Posterior vena cava (tissue), 2 donors: ENCODE measurements at regions not wholly inside any gene's neighbourhood (a gene's known extent, or its start where the extent isn't known, plus 50 kb on each side); places are given as distances from the start of the nearest gene placed in this dataset.

Experiments used
- DNase-seq: peaks from one replicate; pipeline ENCODE4 v3.0.0-alpha.2; 2020; ENCODE audit warnings: low spot score
- intact Hi-C, 2 donors: fragments of 100-400 bp; cut with DNase I; formaldehyde crosslinking; loops; one replicate each; pipeline versions ENCODE4 v1.14.1 to v1.14.2; 2022 to 2023
- donor health status: DM: yes; HTN: yes; CAD: no.
- donor health status: DM: yes; HTN: yes; CAD: no.

- intact Hi-C loops: no loop called here
- no peak for DNase-seq
These were observed 62.0 kb downstream of the CNGA2 start for GRCh38 chrX:151796576-151796975.

GRCh38 chrX:151801980-151802379 lies 67.4 kb downstream of the CNGA2 start:
- intact Hi-C loops: no loop called here
- DNase-seq: no peak

DNA sequence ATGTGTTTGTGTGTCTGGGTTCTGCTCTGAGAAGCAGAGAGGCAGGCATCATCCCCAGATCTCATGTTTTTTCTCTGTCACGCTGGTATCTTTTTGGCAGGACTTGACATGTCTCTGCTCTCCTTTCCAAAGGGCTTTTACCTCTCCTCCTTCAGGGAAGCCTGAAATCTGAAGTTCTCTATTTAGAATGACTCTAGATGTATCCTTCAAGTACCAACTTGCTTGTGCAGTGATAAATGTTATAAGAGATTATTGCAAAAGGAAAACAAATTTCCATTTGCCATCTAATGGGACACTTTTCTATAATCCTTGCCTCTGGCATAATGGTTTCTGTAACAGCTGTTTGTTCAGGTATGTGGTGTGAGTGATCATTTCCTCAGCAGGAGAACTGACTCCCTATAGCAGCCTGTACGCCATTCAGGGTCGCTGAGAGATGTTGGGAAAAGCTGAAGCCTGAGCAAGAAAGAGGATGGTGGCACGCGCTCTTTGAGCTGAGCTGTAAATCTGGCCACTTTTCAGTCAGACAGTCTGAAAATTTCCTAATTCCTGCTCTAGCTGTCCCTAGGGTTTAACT lies 72.5 kb downstream of the CNGA2 start:
- intact Hi-C loops: no loop called here
- DNase-seq: no peak

DNA sequence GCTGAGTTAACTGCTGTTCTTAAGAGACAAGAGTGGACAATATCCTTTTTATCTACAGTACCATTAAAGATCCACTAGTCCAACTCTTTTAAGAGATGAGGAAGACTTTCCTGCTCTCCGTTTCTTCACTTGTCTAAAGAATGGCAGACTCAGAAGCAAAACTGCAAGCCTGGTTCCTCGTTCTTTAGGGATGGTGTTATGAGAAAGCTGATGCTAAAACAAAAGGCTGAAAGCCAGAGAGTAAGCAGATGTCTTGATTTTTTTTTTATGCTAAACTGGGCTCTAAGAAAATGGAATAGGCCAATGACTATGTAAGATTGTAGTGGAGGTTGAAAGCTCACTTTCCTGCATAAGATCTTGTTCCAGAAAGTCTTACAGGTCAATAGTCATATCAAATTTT lies 78.1 kb downstream of the CNGA2 start:
- DNase-seq: no peak
- intact Hi-C loops: loop anchor here in 1 of 2 donors (10.0 kb wide), 1 partner anchor 282 kb away; no protein-coding TSS in a partner anchor

- intact Hi-C loops: loop anchor here in 1 of 2 donors (10.0 kb wide), 1 partner anchor 280 kb away; no protein-coding TSS in a partner anchor
- no peak for DNase-seq
These were observed 80.2 kb downstream of the CNGA2 start for GRCh38 chrX:151814767-151815166.

- no peak for DNase-seq
- intact Hi-C loops: loop anchor here in 1 of 2 donors (10.0 kb wide), 1 partner anchor 279 kb away; no protein-coding TSS in a partner anchor
These were observed 80.9 kb downstream of the CNGA2 start for GRCh38 chrX:151815398-151815797.

DNA sequence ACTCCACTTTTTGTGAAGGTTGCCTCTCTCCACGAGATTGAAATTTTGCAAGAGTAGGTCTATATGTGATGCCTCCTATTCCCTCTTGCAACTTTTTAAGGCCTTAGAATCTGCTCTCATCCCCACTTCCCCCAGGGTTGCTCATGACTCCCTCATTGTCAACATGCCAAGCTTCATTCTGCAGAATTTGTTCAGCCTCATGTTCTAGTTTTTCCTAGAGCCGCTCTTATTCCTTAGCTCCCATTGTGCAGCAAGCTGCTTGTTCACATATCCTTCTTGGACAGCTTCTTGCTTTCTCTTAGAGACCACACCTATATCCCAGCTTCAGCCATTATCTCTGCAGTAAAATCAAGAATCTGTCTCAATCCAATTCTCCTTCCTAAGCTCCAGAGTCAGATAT lies 82.4 kb downstream of the CNGA2 start:
- DNase-seq: no peak
- intact Hi-C loops: loop anchor here in 1 of 2 donors (10.0 kb wide), 1 partner anchor 278 kb away; no protein-coding TSS in a partner anchor

DNA sequence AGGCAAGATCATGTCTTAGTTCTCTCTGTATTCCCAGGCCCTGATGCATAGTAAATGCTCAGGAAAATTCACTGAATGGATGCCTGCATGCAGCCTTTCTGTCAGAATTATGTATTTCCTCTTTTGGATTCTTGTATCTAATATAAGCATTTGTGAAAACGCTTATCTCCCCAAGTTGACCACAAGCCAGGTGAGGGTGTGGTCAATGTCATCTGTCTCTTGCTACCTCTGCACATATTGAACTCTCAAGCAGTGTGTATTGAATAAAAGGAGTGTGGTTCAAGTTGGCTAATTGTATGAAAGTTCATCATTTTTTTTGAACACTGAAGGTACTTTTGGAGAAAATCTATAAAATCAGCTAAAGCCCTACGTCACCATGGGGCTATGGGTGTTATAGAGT lies 84.3 kb downstream of the CNGA2 start:
- DNase-seq: no peak
- intact Hi-C loops: loop anchor here in 1 of 2 donors (10.0 kb wide), 1 partner anchor 276 kb away; no protein-coding TSS in a partner anchor

- DNase-seq: no peak
- intact Hi-C loops: no loop called here
These were observed 86.7 kb downstream of the CNGA2 start for GRCh38 chrX:151821226-151821625.

GRCh38 chrX:151825007-151825406 lies 87.7 kb upstream of the MAGEA4 start:
- intact Hi-C loops: no loop called here
- DNase-seq: no peak

GRCh38 chrX:151825925-151826485 lies 86.7 kb upstream of the MAGEA4 start:
- DNase-seq: no peak
- intact Hi-C loops: no loop called here

GRCh38 chrX:151828439-151829080 lies 84.1 kb upstream of the MAGEA4 start:
- intact Hi-C loops: no loop called here
- DNase-seq: no peak

DNA sequence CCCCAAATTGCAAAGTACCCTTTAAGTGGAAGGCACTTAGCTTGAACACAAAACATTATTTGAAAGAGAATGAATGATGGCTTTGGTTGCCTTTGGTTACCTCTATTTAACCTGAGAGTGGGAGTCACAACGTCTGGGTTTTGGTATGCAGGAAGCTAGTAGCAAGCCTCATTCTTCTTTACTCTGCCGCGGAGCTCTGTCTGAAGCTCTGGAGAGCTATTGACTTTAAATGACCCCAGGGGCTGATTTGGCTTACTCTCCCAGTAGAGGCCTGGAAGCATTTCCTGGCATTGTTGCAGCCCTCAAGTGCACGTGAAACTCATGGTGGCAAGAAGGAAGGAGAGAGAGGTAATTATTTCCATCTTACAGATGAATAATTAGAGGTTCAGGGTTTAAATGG lies 81.8 kb upstream of the MAGEA4 start:
- no peak for DNase-seq
- intact Hi-C loops: no loop called here

DNA sequence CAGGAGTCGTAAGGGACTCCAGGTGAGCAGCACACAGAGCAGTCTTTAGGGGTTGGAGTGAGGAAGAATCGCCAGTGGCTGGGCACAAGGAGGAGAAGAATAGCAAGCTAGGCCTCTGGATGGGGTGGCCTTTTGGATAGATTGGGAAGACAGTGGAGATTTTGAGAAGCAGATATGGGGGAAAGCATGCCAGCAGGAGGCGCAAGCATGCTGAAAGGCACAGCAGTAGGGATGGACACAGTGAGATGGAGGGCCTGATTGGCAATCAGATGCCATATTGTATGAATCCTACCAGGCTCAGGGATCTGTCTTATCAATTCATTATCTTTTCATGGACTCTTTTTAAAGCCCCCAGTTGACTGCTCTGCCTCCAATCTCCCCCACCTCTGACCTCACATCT lies 60.4 kb upstream of the MAGEA4 start:
- DNase-seq: no peak

GRCh38 chrX:151854726-151855495 lies 57.8 kb upstream of the MAGEA4 start:
- intact Hi-C loops: no loop called here

More for the DNA sequence above, 60.4 kb upstream of the MAGEA4 start:
- intact Hi-C loops: no loop called here

GRCh38 chrX:151859481-151859880 lies 53.2 kb upstream of the MAGEA4 start:
- DNase-seq: no peak
- intact Hi-C loops: no loop called here

More at GRCh38 chrX:151854726-151855495, 57.8 kb upstream of the MAGEA4 start:
- DNase-seq: no peak

DNA sequence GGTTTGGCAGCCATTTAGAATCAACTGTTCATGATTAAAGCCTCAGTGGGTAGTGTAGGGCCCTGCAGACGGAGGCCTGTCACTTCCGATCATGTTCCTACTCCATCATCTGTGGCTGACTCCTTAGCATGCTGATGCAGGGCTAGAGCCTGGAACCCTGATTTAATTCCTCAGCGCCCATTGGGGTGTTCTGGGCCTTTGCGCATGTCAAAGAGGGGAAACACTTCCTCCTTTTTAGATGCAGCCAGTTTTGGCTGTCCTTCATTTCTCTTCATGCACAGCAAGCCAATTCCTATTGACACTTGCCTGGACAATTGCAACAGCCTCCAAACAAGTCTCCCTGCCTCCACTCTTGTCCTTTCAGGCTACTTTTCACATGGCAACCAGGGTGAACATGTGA lies 51.9 kb upstream of the MAGEA4 start:
- intact Hi-C loops: no loop called here

More for the DNA sequence above, 51.9 kb upstream of the MAGEA4 start:
- no peak for DNase-seq
